Neural crest cell (in vitro differentiated cells): ENCODE measurements at regions not wholly inside any gene's neighbourhood (a gene's known extent, or its start where the extent isn't known, plus 50 kb on each side); places are given as distances from the start of the nearest gene placed in this dataset.

Source experiments
- DNase-seq: peaks from one replicate; pipeline ENCODE4 v3.0.0; 2021; ENCODE audit warnings: low read depth, mixed read lengths, low spot score
- H3K27ac Mint-ChIP-seq: one replicate; pipeline ENCODE4 v1.8.0; 2021; ENCODE audit warnings: mild to moderate bottlenecking, mixed read lengths; ENCODE audit not compliant: unreplicated experiment
- H3K27me3 Mint-ChIP-seq: 2 replicates; pipeline ENCODE4 v1.8.0; 2021; ENCODE audit warnings: low read depth, mild to moderate bottlenecking, mixed read lengths
- H3K36me3 Mint-ChIP-seq: 2 replicates; pipeline ENCODE4 v1.8.0; 2021; ENCODE audit warnings: low read depth, mild to moderate bottlenecking, mixed read lengths
- H3K4me1 Mint-ChIP-seq: 2 replicates; pipeline ENCODE4 v1.8.0; 2021; ENCODE audit warnings: mixed read lengths
- H3K4me3 Mint-ChIP-seq: one replicate; pipeline ENCODE4 v1.8.0; 2021; ENCODE audit warnings: mild to moderate bottlenecking, mixed read lengths
- H3K9me3 Mint-ChIP-seq: 2 replicates; pipeline ENCODE4 v1.8.0; 2021; ENCODE audit warnings: mixed read lengths
- TF ChIP-seq, protein P1 (sequence below): fragments of 200-600 bp; sonication (generic); conservative IDR thresholded peaks from 2 replicates; pipeline ENCODE4 v1.5.0; 2021; ENCODE audit warnings: antibody characterized with exemption, mild to moderate bottlenecking

DNA sequence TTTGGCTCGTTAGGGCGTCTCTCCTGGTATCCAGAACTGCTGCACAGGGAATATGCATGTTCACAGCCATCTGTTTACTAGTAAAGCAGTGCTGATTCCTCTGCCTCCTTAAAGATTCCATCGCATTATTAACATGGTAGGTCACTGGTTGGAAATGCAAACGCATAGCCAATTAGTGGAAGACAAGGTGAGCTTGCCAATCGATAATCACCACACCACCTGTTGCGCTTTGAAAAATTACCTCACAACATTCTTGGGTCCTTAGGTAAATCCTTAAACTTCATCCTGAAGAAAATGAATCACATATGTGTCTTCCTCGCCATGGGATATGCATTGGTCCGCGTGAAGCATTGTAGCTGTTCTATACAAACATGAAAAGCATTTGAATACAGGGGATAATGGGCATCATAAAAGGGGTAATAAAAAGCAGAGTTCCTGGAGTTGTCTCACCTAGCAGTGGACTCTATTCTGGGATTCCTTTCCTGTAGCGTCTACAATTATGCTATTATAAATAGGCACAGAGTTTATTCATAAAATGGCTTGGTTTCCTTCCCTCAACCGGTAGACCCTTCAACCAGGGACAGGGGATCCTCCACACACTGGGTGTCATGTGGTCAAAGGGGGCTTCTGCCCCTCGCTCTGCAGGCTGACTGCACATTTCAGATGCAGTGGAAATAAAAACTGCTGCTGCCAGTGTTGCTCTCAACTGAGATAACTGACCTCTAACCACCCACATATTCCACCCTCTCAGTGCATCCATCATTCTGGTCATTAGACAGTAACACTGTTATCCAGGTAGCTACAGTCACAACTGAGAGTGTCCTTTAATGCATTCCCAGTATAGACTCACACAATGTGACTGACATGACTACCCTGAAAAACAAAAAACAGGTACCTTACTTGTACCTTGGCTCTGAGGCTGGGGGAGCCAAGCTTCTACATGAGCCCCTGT is 389.2 kb upstream of the NFE2L3 start:
- H3K4me1 Mint-ChIP-seq = peaks cover 28% of the 10 kb centered on the region
- H3K9me3 Mint-ChIP-seq = peaks cover 7% of the 10 kb centered on the region
- H3K4me3 Mint-ChIP-seq = no peak overlapping the region
- no peaks in the 10 kb centered on the region for H3K36me3 Mint-ChIP-seq
- TF ChIP-seq, protein P1, sequence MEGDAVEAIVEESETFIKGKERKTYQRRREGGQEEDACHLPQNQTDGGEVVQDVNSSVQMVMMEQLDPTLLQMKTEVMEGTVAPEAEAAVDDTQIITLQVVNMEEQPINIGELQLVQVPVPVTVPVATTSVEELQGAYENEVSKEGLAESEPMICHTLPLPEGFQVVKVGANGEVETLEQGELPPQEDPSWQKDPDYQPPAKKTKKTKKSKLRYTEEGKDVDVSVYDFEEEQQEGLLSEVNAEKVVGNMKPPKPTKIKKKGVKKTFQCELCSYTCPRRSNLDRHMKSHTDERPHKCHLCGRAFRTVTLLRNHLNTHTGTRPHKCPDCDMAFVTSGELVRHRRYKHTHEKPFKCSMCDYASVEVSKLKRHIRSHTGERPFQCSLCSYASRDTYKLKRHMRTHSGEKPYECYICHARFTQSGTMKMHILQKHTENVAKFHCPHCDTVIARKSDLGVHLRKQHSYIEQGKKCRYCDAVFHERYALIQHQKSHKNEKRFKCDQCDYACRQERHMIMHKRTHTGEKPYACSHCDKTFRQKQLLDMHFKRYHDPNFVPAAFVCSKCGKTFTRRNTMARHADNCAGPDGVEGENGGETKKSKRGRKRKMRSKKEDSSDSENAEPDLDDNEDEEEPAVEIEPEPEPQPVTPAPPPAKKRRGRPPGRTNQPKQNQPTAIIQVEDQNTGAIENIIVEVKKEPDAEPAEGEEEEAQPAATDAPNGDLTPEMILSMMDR = no peak
- H3K27me3 Mint-ChIP-seq = no peaks in the 10 kb centered on the region
- no peak for DNase-seq
- no peak overlapping the region for H3K27ac Mint-ChIP-seq

DNA sequence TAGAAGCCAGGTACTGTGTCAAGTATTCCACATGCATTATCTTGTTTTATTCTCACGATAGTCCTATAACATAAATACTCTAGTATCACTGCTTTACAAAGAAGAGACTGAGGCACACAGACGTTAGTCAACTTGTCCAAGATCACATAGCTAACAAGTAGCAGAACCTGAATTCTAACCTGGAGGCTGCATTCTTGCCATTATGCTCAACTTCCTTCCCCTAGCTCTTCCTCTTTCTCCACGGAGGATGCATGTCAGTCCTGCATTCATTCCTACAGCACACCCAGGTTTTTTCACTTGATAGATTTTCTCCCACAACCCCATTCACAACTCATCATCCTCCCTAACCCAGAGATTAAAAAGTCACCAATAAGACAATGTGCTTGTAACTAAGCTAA is 388.5 kb upstream of the NFE2L3 start:
- Mint-ChIP-seq H3K4me1 (peaks cover 25% of the 10 kb centered on the region), H3K4me3 (no peak overlapping the region), H3K27ac (no peak overlapping the region), H3K27me3 (no peaks in the 10 kb centered on the region), H3K9me3 (peaks cover 7% of the 10 kb centered on the region), H3K36me3 (no peaks in the 10 kb centered on the region)
- DNase-seq = no peak
- TF ChIP-seq, protein P1 = no peak

DNA sequence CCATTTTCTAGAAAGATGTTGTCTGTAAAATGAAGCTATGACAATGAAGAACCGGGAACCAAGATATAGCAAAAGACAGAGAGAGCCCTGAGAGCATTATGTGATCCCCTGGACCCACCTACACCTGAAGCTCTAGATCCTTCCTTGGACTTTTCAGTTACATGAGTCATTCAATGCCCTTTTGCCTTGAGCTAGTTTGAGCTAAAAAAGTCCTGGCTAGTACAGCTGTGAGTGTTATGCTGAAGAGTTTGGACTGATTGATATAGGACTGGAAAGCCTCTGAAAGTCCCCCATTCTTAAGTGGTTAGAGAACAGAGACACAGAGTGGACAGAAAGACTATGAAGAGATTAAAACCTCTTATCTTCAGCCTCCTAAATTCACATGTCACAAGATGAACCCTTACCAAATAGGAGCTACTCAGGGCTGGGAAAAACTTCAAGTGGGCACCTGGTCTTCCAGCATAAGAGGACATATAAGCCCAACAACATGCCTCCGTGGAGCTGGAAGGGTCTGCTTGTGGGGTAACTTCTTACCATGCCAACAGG is 386.8 kb upstream of the NFE2L3 start:
- H3K4me1 Mint-ChIP-seq = peaks cover 18% of the 10 kb centered on the region
- no peak overlapping the region for H3K4me3 Mint-ChIP-seq
- peaks cover 3% of the 10 kb centered on the region for H3K9me3 Mint-ChIP-seq
- no peak overlapping the region for H3K27ac Mint-ChIP-seq
- H3K27me3 Mint-ChIP-seq = no peaks in the 10 kb centered on the region
- TF ChIP-seq, protein P1 = no peak
- no peak for DNase-seq
- no peaks in the 10 kb centered on the region for H3K36me3 Mint-ChIP-seq

DNA sequence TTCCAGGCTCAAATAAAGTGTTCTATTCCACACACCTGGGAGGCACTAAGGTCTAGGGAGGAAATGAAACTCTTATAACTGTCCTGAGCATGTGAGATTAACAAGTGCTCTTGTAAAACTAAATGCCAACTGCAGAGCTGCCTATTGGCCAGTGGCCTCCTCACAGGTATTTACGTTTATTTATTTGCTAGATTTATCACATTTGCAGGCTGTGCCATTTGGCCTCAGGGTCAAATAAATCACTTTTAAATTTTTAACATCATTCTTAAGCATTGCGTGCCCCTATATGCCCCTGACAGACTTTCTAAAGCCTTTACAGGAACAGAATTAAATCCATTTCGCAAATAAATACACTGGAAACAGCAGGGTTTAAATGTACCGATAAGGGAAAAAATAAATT is 381.8 kb upstream of the NFE2L3 start:
- Mint-ChIP-seq H3K4me3 (no peak overlapping the region), H3K4me1 (peaks cover 24% of the 10 kb centered on the region), H3K27me3 (no peaks in the 10 kb centered on the region), H3K36me3 (no peaks in the 10 kb centered on the region), H3K27ac (no peak overlapping the region), H3K9me3 (no peaks in the 10 kb centered on the region)
- no peak for DNase-seq
- TF ChIP-seq, protein P1 = no peak

DNA sequence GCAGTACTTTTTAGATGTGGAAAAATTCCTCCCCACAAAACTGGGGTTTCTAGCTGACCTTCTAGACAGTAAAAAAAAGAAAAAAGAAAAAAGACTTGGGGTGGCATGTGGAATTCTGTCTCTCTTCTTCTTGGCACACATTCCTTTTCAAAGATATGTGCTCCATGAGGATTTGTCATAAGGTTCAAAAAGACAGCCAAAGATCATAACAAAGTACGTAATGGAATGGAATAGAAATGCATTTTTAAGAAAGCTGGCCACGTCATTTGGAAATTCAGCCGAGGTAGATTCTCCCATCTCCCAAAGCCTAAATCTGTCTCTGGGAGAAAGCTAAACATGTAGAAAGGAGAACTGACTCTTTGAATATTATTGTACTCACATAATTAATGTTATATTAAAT is 381.3 kb upstream of the NFE2L3 start:
- no peaks in the 10 kb centered on the region for H3K36me3 Mint-ChIP-seq
- no peak for DNase-seq
- H3K27me3 Mint-ChIP-seq = no peaks in the 10 kb centered on the region
- peaks cover 24% of the 10 kb centered on the region for H3K4me1 Mint-ChIP-seq
- no peaks in the 10 kb centered on the region for H3K9me3 Mint-ChIP-seq
- no peak overlapping the region for H3K4me3 Mint-ChIP-seq
- no peak overlapping the region for H3K27ac Mint-ChIP-seq
- TF ChIP-seq, protein P1 = no peak
